ENCODE measurements at regions not wholly inside any gene's neighbourhood (a gene's known extent, or its start where the extent isn't known, plus 50 kb on each side); places are given as distances from the start of the nearest gene placed in this dataset.
"Not testable (repeated sequence)": the region's sequence is repeated elsewhere in the genome, so short reads cannot be mapped to it uniquely, and the experiment has no call there.

DNA sequence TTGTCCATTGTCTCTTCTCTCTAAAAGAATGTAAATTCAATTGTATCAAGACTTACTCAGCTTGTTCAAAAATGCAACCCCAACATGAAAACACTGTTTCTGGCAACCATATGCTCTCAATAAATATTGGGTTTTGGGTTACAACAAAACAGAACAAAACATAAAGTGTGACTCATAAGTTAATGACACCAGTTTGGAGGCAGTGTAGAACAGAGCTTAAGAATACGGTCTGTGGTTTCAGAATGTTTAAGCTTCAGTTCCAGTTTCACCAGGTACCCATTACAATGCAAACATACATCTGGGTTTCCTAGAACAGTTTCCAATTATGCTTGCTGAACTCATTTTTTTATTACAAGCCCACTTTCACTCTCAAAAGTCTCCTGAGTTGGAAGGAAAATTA lies 285.8 kb upstream of the PCDH9 start:
- no peak for DNase-seq (ENCODE audit: low read depth in 1 of 2, low spot score in 1 of 2)
- no peak overlapping the region for H3K4me3 ChIP-seq (replicated peaks; ENCODE audit: insufficient read depth, low read length)
- TF ChIP-seq, protein P1, sequence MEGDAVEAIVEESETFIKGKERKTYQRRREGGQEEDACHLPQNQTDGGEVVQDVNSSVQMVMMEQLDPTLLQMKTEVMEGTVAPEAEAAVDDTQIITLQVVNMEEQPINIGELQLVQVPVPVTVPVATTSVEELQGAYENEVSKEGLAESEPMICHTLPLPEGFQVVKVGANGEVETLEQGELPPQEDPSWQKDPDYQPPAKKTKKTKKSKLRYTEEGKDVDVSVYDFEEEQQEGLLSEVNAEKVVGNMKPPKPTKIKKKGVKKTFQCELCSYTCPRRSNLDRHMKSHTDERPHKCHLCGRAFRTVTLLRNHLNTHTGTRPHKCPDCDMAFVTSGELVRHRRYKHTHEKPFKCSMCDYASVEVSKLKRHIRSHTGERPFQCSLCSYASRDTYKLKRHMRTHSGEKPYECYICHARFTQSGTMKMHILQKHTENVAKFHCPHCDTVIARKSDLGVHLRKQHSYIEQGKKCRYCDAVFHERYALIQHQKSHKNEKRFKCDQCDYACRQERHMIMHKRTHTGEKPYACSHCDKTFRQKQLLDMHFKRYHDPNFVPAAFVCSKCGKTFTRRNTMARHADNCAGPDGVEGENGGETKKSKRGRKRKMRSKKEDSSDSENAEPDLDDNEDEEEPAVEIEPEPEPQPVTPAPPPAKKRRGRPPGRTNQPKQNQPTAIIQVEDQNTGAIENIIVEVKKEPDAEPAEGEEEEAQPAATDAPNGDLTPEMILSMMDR (IDR thresholded peaks at IDR 0.05; ENCODE audit: insufficient read depth, low read length) = no peak
- TF ChIP-seq SPI1 (IDR thresholded peaks at IDR 0.05; ENCODE audit: borderline replicate concordance, low read depth) (no peak), GABPA (IDR thresholded peaks at IDR 0.05; ENCODE audit: low read depth) (no peak), POLR2AphosphoS5 (IDR thresholded peaks at IDR 0.05; ENCODE audit: low read depth) (no peak)
- TF ChIP-seq, protein P2, sequence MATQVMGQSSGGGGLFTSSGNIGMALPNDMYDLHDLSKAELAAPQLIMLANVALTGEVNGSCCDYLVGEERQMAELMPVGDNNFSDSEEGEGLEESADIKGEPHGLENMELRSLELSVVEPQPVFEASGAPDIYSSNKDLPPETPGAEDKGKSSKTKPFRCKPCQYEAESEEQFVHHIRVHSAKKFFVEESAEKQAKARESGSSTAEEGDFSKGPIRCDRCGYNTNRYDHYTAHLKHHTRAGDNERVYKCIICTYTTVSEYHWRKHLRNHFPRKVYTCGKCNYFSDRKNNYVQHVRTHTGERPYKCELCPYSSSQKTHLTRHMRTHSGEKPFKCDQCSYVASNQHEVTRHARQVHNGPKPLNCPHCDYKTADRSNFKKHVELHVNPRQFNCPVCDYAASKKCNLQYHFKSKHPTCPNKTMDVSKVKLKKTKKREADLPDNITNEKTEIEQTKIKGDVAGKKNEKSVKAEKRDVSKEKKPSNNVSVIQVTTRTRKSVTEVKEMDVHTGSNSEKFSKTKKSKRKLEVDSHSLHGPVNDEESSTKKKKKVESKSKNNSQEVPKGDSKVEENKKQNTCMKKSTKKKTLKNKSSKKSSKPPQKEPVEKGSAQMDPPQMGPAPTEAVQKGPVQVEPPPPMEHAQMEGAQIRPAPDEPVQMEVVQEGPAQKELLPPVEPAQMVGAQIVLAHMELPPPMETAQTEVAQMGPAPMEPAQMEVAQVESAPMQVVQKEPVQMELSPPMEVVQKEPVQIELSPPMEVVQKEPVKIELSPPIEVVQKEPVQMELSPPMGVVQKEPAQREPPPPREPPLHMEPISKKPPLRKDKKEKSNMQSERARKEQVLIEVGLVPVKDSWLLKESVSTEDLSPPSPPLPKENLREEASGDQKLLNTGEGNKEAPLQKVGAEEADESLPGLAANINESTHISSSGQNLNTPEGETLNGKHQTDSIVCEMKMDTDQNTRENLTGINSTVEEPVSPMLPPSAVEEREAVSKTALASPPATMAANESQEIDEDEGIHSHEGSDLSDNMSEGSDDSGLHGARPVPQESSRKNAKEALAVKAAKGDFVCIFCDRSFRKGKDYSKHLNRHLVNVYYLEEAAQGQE (IDR thresholded peaks at IDR 0.05; ENCODE audit: insufficient replicate concordance, low read depth) = no peak
- H3K27ac ChIP-seq (replicated peaks) = no peak overlapping the region
- H3K27me3 ChIP-seq (ENCODE audit: insufficient read depth, poor library complexity, severe bottlenecking) = no peaks in the 10 kb centered on the region

DNA sequence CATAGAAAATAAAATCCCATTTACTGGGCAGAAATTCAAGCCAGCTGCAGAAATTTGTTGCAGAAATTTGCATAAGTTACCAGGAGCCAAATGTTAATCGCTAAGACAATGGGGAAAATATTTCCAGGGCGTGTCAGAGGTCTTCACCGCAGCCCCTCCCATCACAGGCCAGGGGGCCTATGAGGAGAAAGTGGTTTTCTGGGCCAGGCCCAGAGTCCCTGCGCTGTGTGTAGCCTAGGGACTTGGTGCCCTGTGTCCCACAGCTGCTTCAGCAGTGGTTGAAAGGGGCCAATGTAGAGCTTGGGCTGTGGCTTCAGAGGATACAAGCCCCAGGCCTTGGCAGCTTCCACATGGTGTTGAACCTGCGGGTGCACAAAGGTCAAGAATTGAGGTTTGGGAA lies 278.9 kb upstream of the PCDH9 start:
- TF ChIP-seq SPI1 (IDR thresholded peaks at IDR 0.05; ENCODE audit: borderline replicate concordance, low read depth) (no peak), GABPA (IDR thresholded peaks at IDR 0.05; ENCODE audit: low read depth) (no peak), POLR2AphosphoS5 (IDR thresholded peaks at IDR 0.05; ENCODE audit: low read depth) (no peak)
- TF ChIP-seq, protein P1 (IDR thresholded peaks at IDR 0.05; ENCODE audit: insufficient read depth, low read length) = no peak
- TF ChIP-seq, protein P2 (IDR thresholded peaks at IDR 0.05; ENCODE audit: insufficient replicate concordance, low read depth) = no peak
- no peaks in the 10 kb centered on the region for H3K27me3 ChIP-seq (ENCODE audit: insufficient read depth, poor library complexity, severe bottlenecking)
- no peak overlapping the region for H3K27ac ChIP-seq (replicated peaks)
- no peak overlapping the region for H3K4me3 ChIP-seq (replicated peaks; ENCODE audit: insufficient read depth, low read length)
- no peak for DNase-seq (ENCODE audit: low read depth in 1 of 2, low spot score in 1 of 2)

DNA sequence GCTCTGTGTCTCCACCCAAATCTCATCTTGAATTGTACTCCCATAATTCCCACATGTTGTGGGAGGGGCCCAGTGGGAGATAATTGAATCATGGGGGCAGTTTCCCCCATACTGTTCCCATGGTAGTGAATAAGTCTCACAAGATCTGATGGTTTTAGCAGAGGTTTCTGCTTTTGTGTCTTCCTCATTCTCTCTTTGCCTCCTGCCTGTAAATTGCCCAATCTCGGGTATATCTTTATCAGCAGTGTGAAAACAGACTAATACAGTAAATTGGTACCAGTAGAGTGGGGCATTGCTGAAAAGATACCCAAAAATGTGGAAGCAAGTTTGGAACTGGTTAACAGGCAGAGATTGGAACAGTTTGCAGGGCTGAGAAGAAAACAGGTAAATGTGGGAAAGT lies 278.1 kb upstream of the PCDH9 start:
- H3K27ac ChIP-seq (replicated peaks) = not testable (repeated sequence)

DNA sequence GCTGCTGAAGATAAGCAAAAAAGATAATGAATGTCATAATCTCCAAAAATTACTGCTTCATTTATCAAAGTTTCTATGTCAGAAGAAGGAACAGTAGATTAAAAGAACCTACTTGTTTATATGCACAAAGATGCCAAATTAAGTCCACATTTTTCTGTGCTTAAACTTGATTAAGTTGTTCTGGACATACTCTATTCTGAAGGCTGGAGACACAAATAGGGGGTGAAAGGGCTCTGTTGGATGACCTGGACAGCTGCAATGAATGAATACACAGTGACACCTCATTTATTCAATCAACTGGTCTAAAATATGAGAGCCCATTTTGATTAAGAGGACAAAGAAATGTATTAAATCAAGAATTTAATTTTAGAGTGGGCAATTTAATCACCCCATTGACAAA lies 276.3 kb upstream of the PCDH9 start:
- Histone ChIP-seq H3K4me3 (replicated peaks; ENCODE audit: insufficient read depth, low read length) (no peak overlapping the region), H3K27ac (replicated peaks) (no peak overlapping the region), H3K27me3 (ENCODE audit: insufficient read depth, poor library complexity, severe bottlenecking) (no peaks in the 10 kb centered on the region)
- TF ChIP-seq GABPA (IDR thresholded peaks at IDR 0.05; ENCODE audit: low read depth) (no peak), POLR2AphosphoS5 (IDR thresholded peaks at IDR 0.05; ENCODE audit: low read depth) (no peak), SPI1 (IDR thresholded peaks at IDR 0.05; ENCODE audit: borderline replicate concordance, low read depth) (no peak)
- TF ChIP-seq, protein P2 (IDR thresholded peaks at IDR 0.05; ENCODE audit: insufficient replicate concordance, low read depth) = no peak
- TF ChIP-seq, protein P1 (IDR thresholded peaks at IDR 0.05; ENCODE audit: insufficient read depth, low read length) = no peak
- DNase-seq (ENCODE audit: low read depth in 1 of 2, low spot score in 1 of 2) = no peak

More for the DNA sequence above, 278.1 kb upstream of the PCDH9 start:
- H3K4me3 ChIP-seq (replicated peaks; ENCODE audit: insufficient read depth, low read length); H3K27me3 ChIP-seq (ENCODE audit: insufficient read depth, poor library complexity, severe bottlenecking): not testable (repeated sequence)
- peak in 1 of 2 experiments; percentile 57 for DNase-seq (ENCODE audit: low read depth in 1 of 2, low spot score in 1 of 2)
- peak; percentile 59; the same call in 1 of the 2 replicates for TF ChIP-seq SPI1 (IDR thresholded peaks at IDR 0.05; ENCODE audit: borderline replicate concordance, low read depth)

Measured in HL-60 (cell line).